CD14-positive monocyte (primary cell): ENCODE measurements at regions not wholly inside any gene's neighbourhood (a gene's known extent, or its start where the extent isn't known, plus 50 kb on each side); places are given as distances from the start of the nearest gene placed in this dataset.
A peak's percentile ranks its signal among the peaks of the same experiment; 100 is the strongest.

ENCODE experiments used
- DNase-seq, 3 donors: peaks; one replicate each; pipeline ENCODE4 v3.0.0-alpha.2; 2011 to 2022
- H2AFZ ChIP-seq: 2 replicates; pipeline ENCODE4 v1.6.0; 2012; ENCODE audit warnings: mild to moderate bottlenecking, low read depth, low read length, inconsistent platforms; ENCODE audit not compliant: insufficient read depth, poor library complexity, severe bottlenecking
- H3K27ac ChIP-seq, 2 donors: 1 replicate in 1 of 2; 2 replicates in 1 of 2; pipeline ENCODE4 v1.5.1; 2012 to 2013; ENCODE audit warnings: low read length in 2 of 2, control low read depth in 1 of 2, inconsistent platforms in 1 of 2, low read depth in 1 of 2, mild to moderate bottlenecking in 1 of 2
- H3K27me3 ChIP-seq, 2 donors: one replicate each; pipeline versions ENCODE4 v1.6.0 to v1.6.1; 2011 to 2013; ENCODE audit warnings: low read length in 2 of 2; ENCODE audit not compliant: control insufficient read depth in 2 of 2, insufficient read depth in 2 of 2
- H3K36me3 ChIP-seq, 2 donors: replicated peaks in 1 of 2; 1 replicate in 1 of 2; 2 replicates in 1 of 2; pipeline versions ENCODE4 v1.5.1 to v1.6.1; 2012 to 2013; ENCODE audit warnings: low read length in 2 of 2, control low read depth in 1 of 2, inconsistent platforms in 1 of 2, mild to moderate bottlenecking in 1 of 2; ENCODE audit not compliant: insufficient read depth in 2 of 2, control insufficient read depth in 1 of 2
- H3K4me1 ChIP-seq, 2 donors: 1 replicate in 1 of 2; 2 replicates in 1 of 2; pipeline versions ENCODE4 v1.5.1 to v1.6.1; 2012 to 2013; ENCODE audit warnings: low read length in 2 of 2, control low read depth in 1 of 2, inconsistent platforms in 1 of 2, mild to moderate bottlenecking in 1 of 2, moderate library complexity in 1 of 2; ENCODE audit not compliant: insufficient read depth in 2 of 2, control insufficient read depth in 1 of 2
- H3K4me2 ChIP-seq: replicated peaks from 2 replicates; pipeline ENCODE3; 2012; ENCODE audit warnings: low read length, moderate library complexity, mild to moderate bottlenecking; ENCODE audit not compliant: poor library complexity, severe bottlenecking; ENCODE audit errors: extremely low read depth
- H3K4me3 ChIP-seq, 3 experiments: fragments of 200-600 bp in 1 of 3; sonication (generic) in 1 of 3; replicated peaks in 1 of 3; 1 replicate in 2 of 3; 2 replicates in 1 of 3; pipeline ENCODE4 v1.5.1; 2011 to 2013; ENCODE audit warnings: low read length in 3 of 3, mild to moderate bottlenecking in 3 of 3, control low read depth in 2 of 3, low read depth in 2 of 3, inconsistent platforms in 1 of 3, moderate library complexity in 1 of 3
- H3K79me2 ChIP-seq: 2 replicates; pipeline ENCODE4 v1.6.0; 2012; ENCODE audit warnings: mild to moderate bottlenecking, control low read depth, inconsistent platforms, low read length, moderate library complexity; ENCODE audit not compliant: insufficient read depth
- H3K9ac ChIP-seq: 2 replicates; pipeline ENCODE4 v1.6.0; 2017; ENCODE audit warnings: low read length, mild to moderate bottlenecking; ENCODE audit not compliant: insufficient read depth, poor library complexity, severe bottlenecking
- H3K9me3 ChIP-seq, 2 donors: replicated peaks in 1 of 2; 1 replicate in 1 of 2; 2 replicates in 1 of 2; pipeline versions ENCODE4 v1.5.1 to v1.6.1; 2012 to 2013; ENCODE audit warnings: low read length in 2 of 2, control low read depth in 1 of 2; ENCODE audit not compliant: control insufficient read depth in 1 of 2, insufficient read depth in 1 of 2
- H4K20me1 ChIP-seq: 2 replicates; pipeline ENCODE4 v1.6.0; 2012; ENCODE audit warnings: mild to moderate bottlenecking, low read length, control low read depth, moderate library complexity; ENCODE audit not compliant: insufficient read depth
- H3K27ac Mint-ChIP-seq, 7 donors: one replicate each; pipeline ENCODE4 v1.8.0; 2020; ENCODE audit warnings: mild to moderate bottlenecking in 7 of 7, mixed read lengths in 7 of 7, moderate library complexity in 6 of 7, inconsistent platforms in 2 of 7
- H3K27me3 Mint-ChIP-seq, 3 donors: one replicate each; pipeline ENCODE4 v1.8.0; 2021 to 2022; ENCODE audit warnings: low read depth in 3 of 3, mild to moderate bottlenecking in 3 of 3, mixed read lengths in 3 of 3, moderate library complexity in 3 of 3, inconsistent platforms in 1 of 3
- H3K36me3 Mint-ChIP-seq, 2 donors: one replicate each; pipeline ENCODE4 v1.8.0; 2020; ENCODE audit warnings: mixed read lengths in 2 of 2, inconsistent platforms in 1 of 2, mild to moderate bottlenecking in 1 of 2
- H3K4me1 Mint-ChIP-seq: one replicate; pipeline ENCODE4 v1.8.0; 2020; ENCODE audit warnings: mild to moderate bottlenecking, mixed read lengths
- H3K4me3 Mint-ChIP-seq, 2 donors: one replicate each; pipeline ENCODE4 v1.8.0; 2020; ENCODE audit warnings: mild to moderate bottlenecking in 2 of 2, mixed read lengths in 2 of 2, moderate library complexity in 1 of 2
- H3K9me3 Mint-ChIP-seq, 7 donors: one replicate each; pipeline ENCODE4 v1.8.0; 2020 to 2022; ENCODE audit warnings: mixed read lengths in 7 of 7, mild to moderate bottlenecking in 6 of 7, moderate library complexity in 6 of 7, inconsistent platforms in 2 of 7
- WGBS: methylation state at CpG from one replicate; pipeline ENCODE4 v1.1.5; 2013; ENCODE audit warnings: missing lambda C conversion rate; ENCODE audit not compliant: insufficient coverage; 5-methylcytosine and 5-hydroxymethylcytosine counted together
- intact Hi-C, 2 donors: fragments of 100-400 bp; cut with micrococcal nuclease; formaldehyde crosslinking; loops; one replicate each; pipeline versions ENCODE4 v1.15.0 to v1.15.1; 2023
- TF ChIP-seq, protein P1 (sequence below): fragments of 200-600 bp; IDR thresholded peaks from one replicate; pipeline ENCODE4 v1.8.0; 2022; ENCODE audit warnings: antibody characterized with exemption, mild to moderate bottlenecking

DNA sequence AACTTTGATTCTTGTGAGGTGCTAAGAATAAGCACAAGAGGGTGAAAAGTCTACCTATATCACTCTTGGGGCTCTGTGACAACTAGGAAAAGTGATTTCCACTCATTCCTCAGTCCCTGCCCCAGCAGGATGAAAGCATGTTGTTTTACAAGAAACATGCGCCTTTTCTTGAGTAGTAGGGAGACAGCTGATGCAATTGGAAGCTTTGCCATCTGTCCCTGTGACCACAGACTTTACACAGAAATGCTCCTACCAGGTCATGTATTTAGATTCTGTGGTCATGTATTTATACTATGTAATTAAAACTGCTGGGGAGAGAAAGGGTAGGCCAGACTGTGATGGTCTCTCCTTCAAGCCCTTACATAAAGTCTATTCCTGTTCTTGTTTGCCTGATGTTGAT, 445.5 kb downstream of the PTPRC start:
- H3K27ac ChIP-seq: no peak overlapping the region
- no CpG with 5 or more reads among the region's 1 CpG for WGBS
- no peak overlapping the region for H2AFZ ChIP-seq
- Mint-ChIP-seq H3K4me3 (no peak overlapping the region), H3K9me3 (peaks cover 0 to 2% (median 0%) of the 10 kb centered on the region in 7 donors), H3K4me1 (peaks cover 5% of the 10 kb centered on the region), H3K27me3 (no peaks in the 10 kb centered on the region), H3K36me3 (peaks cover 0 to 2% of the 10 kb centered on the region in 2 donors), H3K27ac (no peak overlapping the region)
- H3K4me2 ChIP-seq: no peak overlapping the region
- no peaks in the 10 kb centered on the region for H3K36me3 ChIP-seq
- H3K4me1 ChIP-seq: peaks cover 0 to 3% of the 10 kb centered on the region in 2 donors
- DNase-seq: no peak
- TF ChIP-seq, protein P1, sequence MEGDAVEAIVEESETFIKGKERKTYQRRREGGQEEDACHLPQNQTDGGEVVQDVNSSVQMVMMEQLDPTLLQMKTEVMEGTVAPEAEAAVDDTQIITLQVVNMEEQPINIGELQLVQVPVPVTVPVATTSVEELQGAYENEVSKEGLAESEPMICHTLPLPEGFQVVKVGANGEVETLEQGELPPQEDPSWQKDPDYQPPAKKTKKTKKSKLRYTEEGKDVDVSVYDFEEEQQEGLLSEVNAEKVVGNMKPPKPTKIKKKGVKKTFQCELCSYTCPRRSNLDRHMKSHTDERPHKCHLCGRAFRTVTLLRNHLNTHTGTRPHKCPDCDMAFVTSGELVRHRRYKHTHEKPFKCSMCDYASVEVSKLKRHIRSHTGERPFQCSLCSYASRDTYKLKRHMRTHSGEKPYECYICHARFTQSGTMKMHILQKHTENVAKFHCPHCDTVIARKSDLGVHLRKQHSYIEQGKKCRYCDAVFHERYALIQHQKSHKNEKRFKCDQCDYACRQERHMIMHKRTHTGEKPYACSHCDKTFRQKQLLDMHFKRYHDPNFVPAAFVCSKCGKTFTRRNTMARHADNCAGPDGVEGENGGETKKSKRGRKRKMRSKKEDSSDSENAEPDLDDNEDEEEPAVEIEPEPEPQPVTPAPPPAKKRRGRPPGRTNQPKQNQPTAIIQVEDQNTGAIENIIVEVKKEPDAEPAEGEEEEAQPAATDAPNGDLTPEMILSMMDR: no peak
- no peak overlapping the region for H3K4me3 ChIP-seq
- H4K20me1 ChIP-seq: no peaks in the 10 kb centered on the region
- no peaks in the 10 kb centered on the region for H3K9me3 ChIP-seq
- intact Hi-C loops: no loop called here
- H3K9ac ChIP-seq: no peak overlapping the region
- no peaks in the 10 kb centered on the region for H3K79me2 ChIP-seq
- no peaks in the 10 kb centered on the region for H3K27me3 ChIP-seq

DNA sequence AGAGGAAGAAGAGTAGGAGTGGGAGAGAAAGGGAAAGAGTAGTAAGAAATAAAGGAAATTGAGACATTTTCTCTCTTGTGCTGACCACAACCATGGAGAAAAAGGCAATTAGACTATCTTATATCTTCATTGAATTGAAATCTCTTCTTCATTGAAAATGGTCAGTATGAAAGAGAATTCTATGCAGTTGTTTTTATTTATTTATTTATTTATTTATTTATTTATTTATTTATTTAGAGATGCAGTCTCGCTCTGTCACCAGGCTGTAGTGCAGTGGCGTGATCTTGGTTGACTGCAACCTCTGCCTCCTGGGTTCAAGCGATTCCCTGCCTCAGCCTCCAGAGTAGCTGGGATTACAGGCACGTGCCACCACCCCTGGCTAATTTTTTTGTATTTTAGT, 447.1 kb downstream of the PTPRC start:
- Histone ChIP-seq H3K27me3 (no peaks in the 10 kb centered on the region), H2AFZ (no peak overlapping the region), H3K4me2 (no peak overlapping the region), H3K4me3 (no peak overlapping the region), H3K9me3 (no peaks in the 10 kb centered on the region), H3K9ac (no peak overlapping the region), H3K36me3 (no peaks in the 10 kb centered on the region), H3K4me1 (peaks cover 0 to 11% of the 10 kb centered on the region in 2 donors), H3K79me2 (no peaks in the 10 kb centered on the region), H4K20me1 (no peaks in the 10 kb centered on the region), H3K27ac (no peak overlapping the region)
- intact Hi-C loops: no loop called here
- H3K36me3 Mint-ChIP-seq: peaks cover 0 to 2% of the 10 kb centered on the region in 2 donors
- peaks cover 9% of the 10 kb centered on the region for H3K4me1 Mint-ChIP-seq
- no peak for DNase-seq
- H3K9me3 Mint-ChIP-seq: peaks cover 0 to 2% (median 0%) of the 10 kb centered on the region in 7 donors
- TF ChIP-seq, protein P1: no peak
- H3K27me3 Mint-ChIP-seq: no peaks in the 10 kb centered on the region
- H3K4me3 Mint-ChIP-seq: no peak overlapping the region
- 100% methylated on average over 2 of the region's 4 CpGs for WGBS
- peak overlapping the region in 1 of 7 donors; percentile 0 for H3K27ac Mint-ChIP-seq
